Activated naive CD4-positive, alpha-beta T cell (primary cell): ENCODE measurements at regions not wholly inside any gene's neighbourhood (a gene's known extent, or its start where the extent isn't known, plus 50 kb on each side); places are given as distances from the start of the nearest gene placed in this dataset.
"Not testable (repeated sequence)": the region's sequence is repeated elsewhere in the genome, so short reads cannot be mapped to it uniquely, and the experiment has no call there.

Source experiments
- DNase-seq, 4 experiments: peaks; one replicate each; lab custom pipeline; 2025; lab: John Stamatoyannopoulos, UW

- no peak for DNase-seq
Measured at GRCh38 chr1:8144323-8144722, 118.2 kb upstream of the ERRFI1 start.

GRCh38 chr1:8142955-8143629 is 117.0 kb upstream of the ERRFI1 start:
- DNase-seq, result no peak

- DNase-seq, result no peak
Measured at GRCh38 chr1:8139941-8140340, 113.8 kb upstream of the ERRFI1 start.

- DNase-seq, result no peak
Measured at GRCh38 chr1:8139383-8139782, 113.3 kb upstream of the ERRFI1 start.

GRCh38 chr1:8138673-8139072 is 112.6 kb upstream of the ERRFI1 start:
- no peak for DNase-seq

- no peak for DNase-seq
Measured at GRCh38 chr1:8137481-8138244, 111.6 kb upstream of the ERRFI1 start.

GRCh38 chr1:8136766-8137165 is 110.7 kb upstream of the ERRFI1 start:
- no peak for DNase-seq

- DNase-seq, result no peak
Measured at GRCh38 chr1:8135250-8135649, 109.1 kb upstream of the ERRFI1 start.

GRCh38 chr1:8134546-8135235 is 108.6 kb upstream of the ERRFI1 start:
- DNase-seq, result no peak

GRCh38 chr1:8133657-8134430 is 107.7 kb upstream of the ERRFI1 start:
- DNase-seq, result no peak

GRCh38 chr1:8133190-8133589 is 107.1 kb upstream of the ERRFI1 start:
- DNase-seq, result no peak

GRCh38 chr1:8127171-8127641 is 101.1 kb upstream of the ERRFI1 start:
- DNase-seq, result no peak

- no peak for DNase-seq
Measured at GRCh38 chr1:8122477-8123407, 96.6 kb upstream of the ERRFI1 start.

GRCh38 chr1:8122160-8122476 is 96.0 kb upstream of the ERRFI1 start:
- no peak for DNase-seq

GRCh38 chr1:8121261-8122159 is 95.4 kb upstream of the ERRFI1 start:
- DNase-seq, result no peak

- DNase-seq, result no peak
Measured at GRCh38 chr1:8120693-8121260, 94.7 kb upstream of the ERRFI1 start.

- DNase-seq, result not testable (repeated sequence)
Measured at GRCh38 chr1:8118736-8119135, 92.6 kb upstream of the ERRFI1 start.

- DNase-seq, result no peak
Measured at GRCh38 chr1:8118031-8118451, 91.9 kb upstream of the ERRFI1 start.

- no peak for DNase-seq
Measured at GRCh38 chr1:8116894-8117264, 90.8 kb upstream of the ERRFI1 start.

GRCh38 chr1:8115769-8116167 is 89.7 kb upstream of the ERRFI1 start:
- DNase-seq, result no peak
